ENCODE measurements at regions not wholly inside any gene's neighbourhood (a gene's known extent, or its start where the extent isn't known, plus 50 kb on each side); places are given as distances from the start of the nearest gene placed in this dataset.

- no peaks in the 10 kb centered on the region for H3K27me3 ChIP-seq (ENCODE audit: insufficient read depth, low read length)
- no peaks in the 10 kb centered on the region for H3K36me3 ChIP-seq (ENCODE audit: insufficient read depth, low read length)
- H2AFZ ChIP-seq (ENCODE audit: low read length) = no peak overlapping the region
- no peaks in the 10 kb centered on the region for H4K20me1 ChIP-seq (ENCODE audit: insufficient read depth, low read length)
- no peaks in the 10 kb centered on the region for H3F3A ChIP-seq (ENCODE audit: insufficient read depth, low read length)
- no peak overlapping the region for H3K4me3 ChIP-seq (ENCODE audit: low read depth, low read length, poor library complexity, severe bottlenecking)
- TF ChIP-seq CTCF (IDR thresholded peaks at IDR 0.05; ENCODE audit: low read length) (no peak), EZH2 (IDR thresholded peaks at IDR 0.05; ENCODE audit: borderline replicate concordance, low read length) (no peak)
- H3K9me2 ChIP-seq (ENCODE audit: low read depth, low read length) = no peaks in the 10 kb centered on the region
- H3K9me3 ChIP-seq (ENCODE audit: low read length) = no peaks in the 10 kb centered on the region
- H3K79me2 ChIP-seq (ENCODE audit: insufficient read depth, low read length) = no peaks in the 10 kb centered on the region
- H3K4me2 ChIP-seq (ENCODE audit: low read length) = no peak overlapping the region
- H3K27ac ChIP-seq (ENCODE audit: low read depth, low read length, poor library complexity, severe bottlenecking) = no peak overlapping the region
- no peaks in the 10 kb centered on the region for H3K4me1 ChIP-seq (ENCODE audit: insufficient read depth, low read length, severe bottlenecking)
- no peak overlapping the region for H3K9ac ChIP-seq (ENCODE audit: low read length)
Measured at GRCh38 chr18:47331641-47332040, 80.2 kb upstream of the SKOR2 start.

- H3K27ac ChIP-seq (ENCODE audit: low read depth, low read length, poor library complexity, severe bottlenecking) = no peak overlapping the region
- TF ChIP-seq CTCF (IDR thresholded peaks at IDR 0.05; ENCODE audit: low read length) = no peak
- no peak for TF ChIP-seq EZH2 (IDR thresholded peaks at IDR 0.05; ENCODE audit: borderline replicate concordance, low read length)
- no peaks in the 10 kb centered on the region for H3K9me3 ChIP-seq (ENCODE audit: low read length)
- H3K4me2 ChIP-seq (ENCODE audit: low read length) = no peak overlapping the region
- H4K20me1 ChIP-seq (ENCODE audit: insufficient read depth, low read length) = no peaks in the 10 kb centered on the region
- no peaks in the 10 kb centered on the region for H3K4me1 ChIP-seq (ENCODE audit: insufficient read depth, low read length, severe bottlenecking)
- no peaks in the 10 kb centered on the region for H3K79me2 ChIP-seq (ENCODE audit: insufficient read depth, low read length)
- H3K9me2 ChIP-seq (ENCODE audit: low read depth, low read length) = no peaks in the 10 kb centered on the region
- no peak overlapping the region for H3K4me3 ChIP-seq (ENCODE audit: low read depth, low read length, poor library complexity, severe bottlenecking)
- H2AFZ ChIP-seq (ENCODE audit: low read length) = no peak overlapping the region
- no peaks in the 10 kb centered on the region for H3K36me3 ChIP-seq (ENCODE audit: insufficient read depth, low read length)
- no peaks in the 10 kb centered on the region for H3F3A ChIP-seq (ENCODE audit: insufficient read depth, low read length)
- H3K27me3 ChIP-seq (ENCODE audit: insufficient read depth, low read length) = no peaks in the 10 kb centered on the region
- no peak overlapping the region for H3K9ac ChIP-seq (ENCODE audit: low read length)
Measured at GRCh38 chr18:47331026-47331425, 79.6 kb upstream of the SKOR2 start.

- H3K4me2 ChIP-seq (ENCODE audit: low read length) = no peak overlapping the region
- no peaks in the 10 kb centered on the region for H3F3A ChIP-seq (ENCODE audit: insufficient read depth, low read length)
Measured at GRCh38 chr18:47323158-47323557, 71.7 kb upstream of the SKOR2 start.

More at GRCh38 chr18:47323158-47323557, 71.7 kb upstream of the SKOR2 start:
- Histone ChIP-seq H3K27me3 (ENCODE audit: insufficient read depth, low read length) (no peaks in the 10 kb centered on the region), H3K9ac (ENCODE audit: low read length) (no peak overlapping the region), H3K9me3 (ENCODE audit: low read length) (no peaks in the 10 kb centered on the region), H3K36me3 (ENCODE audit: insufficient read depth, low read length) (no peaks in the 10 kb centered on the region), H3K4me1 (ENCODE audit: insufficient read depth, low read length, severe bottlenecking) (no peaks in the 10 kb centered on the region), H3K4me3 (ENCODE audit: low read depth, low read length, poor library complexity, severe bottlenecking) (no peak overlapping the region), H3K79me2 (ENCODE audit: insufficient read depth, low read length) (no peaks in the 10 kb centered on the region), H3K27ac (ENCODE audit: low read depth, low read length, poor library complexity, severe bottlenecking) (no peak overlapping the region), H4K20me1 (ENCODE audit: insufficient read depth, low read length) (no peaks in the 10 kb centered on the region), H3K9me2 (ENCODE audit: low read depth, low read length) (no peaks in the 10 kb centered on the region), H2AFZ (ENCODE audit: low read length) (no peak overlapping the region)
- TF ChIP-seq CTCF (IDR thresholded peaks at IDR 0.05; ENCODE audit: low read length) = no peak
- TF ChIP-seq EZH2 (IDR thresholded peaks at IDR 0.05; ENCODE audit: borderline replicate concordance, low read length) = no peak

Measured in OCI-LY1 (cell line).